B cell (primary cell): ENCODE measurements at regions not wholly inside any gene's neighbourhood (a gene's known extent, or its start where the extent isn't known, plus 50 kb on each side); places are given as distances from the start of the nearest gene placed in this dataset.

Source experiments
- ATAC-seq: fragments of 200-7000 bp; cut with Tn5 transposase; one replicate; pipeline ENCODE4 v1.10.0; 2021; ENCODE audit warnings: low read depth, mild to moderate bottlenecking, moderate number of reproducible peaks, moderate library complexity
- CTCF ChIA-PET: fragments of 350-600 bp; sonication (Branson Sonifier 250); formaldehyde crosslinking; loops from one replicate; lab custom pipeline; 2021; ENCODE audit warnings: antibody characterized with exemption, inconsistent platforms; lab: Charles Lee
- POLR2A ChIA-PET: fragments of 350-600 bp; sonication (Branson Sonifier 250); formaldehyde crosslinking; loops from one replicate; lab custom pipeline; 2021; ENCODE audit warnings: antibody characterized with exemption; lab: Charles Lee
- DNase-seq: peaks from one replicate; pipeline ENCODE4 v3.0.0; 2013
- H2AFZ ChIP-seq: 2 replicates; pipeline ENCODE4 v1.6.1; 2012; ENCODE audit warnings: mild to moderate bottlenecking, low read depth, low read length; ENCODE audit not compliant: insufficient read depth, poor library complexity, severe bottlenecking
- H3K27ac ChIP-seq, 2 donors: 1 replicate in 1 of 2; 2 replicates in 1 of 2; pipeline ENCODE4 v1.5.1; 2012 to 2013; ENCODE audit warnings: low read length in 2 of 2, mild to moderate bottlenecking in 2 of 2, moderate library complexity in 1 of 2
- H3K27me3 ChIP-seq, 4 experiments: fragments of 200-600 bp in 1 of 4; sonication (generic) in 1 of 4; replicated peaks in 1 of 4; 1 replicate in 2 of 4; 2 replicates in 2 of 4; pipeline versions ENCODE4 v1.6.1 to v1.7.0; 2013 to 2016; ENCODE audit warnings: low read length in 3 of 4, mild to moderate bottlenecking in 2 of 4, mixed read lengths in 1 of 4, moderate library complexity in 1 of 4; ENCODE audit not compliant: insufficient read depth in 4 of 4, control insufficient read depth in 3 of 4; ENCODE audit errors: control extremely low read depth in 1 of 4
- H3K36me3 ChIP-seq, 2 experiments: replicated peaks in 1 of 2; 1 replicate in 1 of 2; 2 replicates in 1 of 2; pipeline versions ENCODE4 v1.6.1 to v1.7.1; 2013; ENCODE audit warnings: low read length in 1 of 2; ENCODE audit not compliant: insufficient read depth in 2 of 2, control insufficient read depth in 1 of 2; ENCODE audit errors: control extremely low read depth in 1 of 2, extremely low read depth in 1 of 2
- H3K4me1 ChIP-seq, 2 donors: fragments of 200-600 bp in 1 of 2; sonication (generic) in 1 of 2; 1 replicate in 1 of 2; 2 replicates in 1 of 2; pipeline versions ENCODE4 v1.5.1 to v1.6.1; 2013 to 2017; ENCODE audit warnings: low read length in 2 of 2; ENCODE audit not compliant: control insufficient read depth in 2 of 2, insufficient read depth in 2 of 2
- H3K4me2 ChIP-seq: replicated peaks from 2 replicates; pipeline ENCODE3; 2012; ENCODE audit warnings: mild to moderate bottlenecking, low read depth, low read length; ENCODE audit not compliant: poor library complexity, severe bottlenecking
- H3K4me3 ChIP-seq, 5 experiments: fragments of 200-600 bp in 1 of 5; sonication (generic) in 1 of 5; 1 replicate in 3 of 5; 2 replicates in 2 of 5; pipeline versions ENCODE4 v1.5.1 to v1.7.0; 2011 to 2016; ENCODE audit warnings: low read length in 4 of 5, mild to moderate bottlenecking in 4 of 5, low read depth in 2 of 5, control low read depth in 1 of 5, moderate library complexity in 1 of 5; ENCODE audit not compliant: insufficient read depth in 1 of 5; ENCODE audit errors: control extremely low read depth in 1 of 5, extremely low read depth in 1 of 5
- H3K79me2 ChIP-seq: fragments of 200-600 bp; sonication (generic); one replicate; pipeline ENCODE4 v1.6.0; 2016; ENCODE audit warnings: low read length; ENCODE audit not compliant: control insufficient read depth, insufficient read depth
- H3K9ac ChIP-seq: fragments of 200-600 bp; sonication (generic); 2 replicates; pipeline ENCODE4 v1.6.1; 2017; ENCODE audit warnings: mild to moderate bottlenecking, low read length, moderate library complexity
- H3K9me3 ChIP-seq, 3 donors: one replicate each; pipeline versions ENCODE4 v1.6.1 to v1.7.1; 2013; ENCODE audit warnings: low read length in 2 of 3; ENCODE audit not compliant: control insufficient read depth in 2 of 3, insufficient read depth in 1 of 3; ENCODE audit errors: control extremely low read depth in 1 of 3
- H4K20me1 ChIP-seq: 2 replicates; pipeline ENCODE4 v1.6.0; 2012; ENCODE audit warnings: mild to moderate bottlenecking, low read length; ENCODE audit not compliant: insufficient read depth, control insufficient read depth, poor library complexity, severe bottlenecking
- H3K27ac Mint-ChIP-seq: one replicate; pipeline ENCODE4 v1.8.0; 2021; ENCODE audit warnings: mixed read lengths
- H3K27me3 Mint-ChIP-seq: one replicate; pipeline ENCODE4 v1.8.0; 2021; ENCODE audit warnings: mixed read lengths
- H3K4me1 Mint-ChIP-seq: one replicate; pipeline ENCODE4 v1.8.0; 2021; ENCODE audit warnings: mixed read lengths
- H3K4me3 Mint-ChIP-seq: one replicate; pipeline ENCODE4 v1.8.0; 2021; ENCODE audit warnings: mixed read lengths
- H3K9me3 Mint-ChIP-seq: one replicate; pipeline ENCODE4 v1.8.0; 2022; ENCODE audit warnings: mixed read lengths; ENCODE audit not compliant: insufficient read depth
- EZH2 ChIP-seq: IDR thresholded peaks from 2 replicates; pipeline ENCODE4 v1.6.1; 2012; ENCODE audit warnings: borderline replicate concordance, low read depth, mild to moderate bottlenecking, moderate library complexity, low read length; ENCODE audit not compliant: insufficient read depth, poor library complexity, severe bottlenecking
- WGBS: methylation state at CpG from one replicate; pipeline ENCODE4 v1.1.5; 2013; ENCODE audit warnings: missing lambda C conversion rate; ENCODE audit not compliant: insufficient coverage; 5-methylcytosine and 5-hydroxymethylcytosine counted together
- intact Hi-C: fragments of 100-400 bp; cut with micrococcal nuclease; formaldehyde crosslinking; loops from one replicate; pipeline ENCODE4 v1.10.0; 2022
- TF ChIP-seq, protein P1 (sequence below): fragments of 200-600 bp; IDR thresholded peaks from one replicate; pipeline ENCODE4 v1.8.0; 2022; ENCODE audit warnings: antibody characterized with exemption, mild to moderate bottlenecking

- H3K9me3 ChIP-seq, result peaks cover 0 to 6% (median 0%) of the 10 kb centered on the region in 3 donors
- Mint-ChIP-seq H3K4me1 (no peaks in the 10 kb centered on the region), H3K9me3 (no peaks in the 10 kb centered on the region), H3K4me3 (no peak overlapping the region), H3K27me3 (peaks cover 36% of the 10 kb centered on the region), H3K27ac (no peak overlapping the region)
- H3K27ac ChIP-seq, result no peak overlapping the region
- peaks cover 0 to 13% (median 3%) of the 10 kb centered on the region in 4 experiments for H3K27me3 ChIP-seq
- no peaks in the 10 kb centered on the region for H3K79me2 ChIP-seq
- intact Hi-C loops, result no loop called here
- H3K36me3 ChIP-seq, result no peaks in the 10 kb centered on the region
- ATAC-seq (no peak), DNase-seq (no peak)
- no peak overlapping the region for H3K4me2 ChIP-seq
- POLR2A ChIA-PET, result no interaction called here
- no peak overlapping the region for H3K4me3 ChIP-seq
- CTCF ChIA-PET, result no interaction called here
- H2AFZ ChIP-seq, result no peak overlapping the region
- H3K9ac ChIP-seq, result no peak overlapping the region
- no peaks in the 10 kb centered on the region for H3K4me1 ChIP-seq
- H4K20me1 ChIP-seq, result no peaks in the 10 kb centered on the region
- TF ChIP-seq, protein P1, sequence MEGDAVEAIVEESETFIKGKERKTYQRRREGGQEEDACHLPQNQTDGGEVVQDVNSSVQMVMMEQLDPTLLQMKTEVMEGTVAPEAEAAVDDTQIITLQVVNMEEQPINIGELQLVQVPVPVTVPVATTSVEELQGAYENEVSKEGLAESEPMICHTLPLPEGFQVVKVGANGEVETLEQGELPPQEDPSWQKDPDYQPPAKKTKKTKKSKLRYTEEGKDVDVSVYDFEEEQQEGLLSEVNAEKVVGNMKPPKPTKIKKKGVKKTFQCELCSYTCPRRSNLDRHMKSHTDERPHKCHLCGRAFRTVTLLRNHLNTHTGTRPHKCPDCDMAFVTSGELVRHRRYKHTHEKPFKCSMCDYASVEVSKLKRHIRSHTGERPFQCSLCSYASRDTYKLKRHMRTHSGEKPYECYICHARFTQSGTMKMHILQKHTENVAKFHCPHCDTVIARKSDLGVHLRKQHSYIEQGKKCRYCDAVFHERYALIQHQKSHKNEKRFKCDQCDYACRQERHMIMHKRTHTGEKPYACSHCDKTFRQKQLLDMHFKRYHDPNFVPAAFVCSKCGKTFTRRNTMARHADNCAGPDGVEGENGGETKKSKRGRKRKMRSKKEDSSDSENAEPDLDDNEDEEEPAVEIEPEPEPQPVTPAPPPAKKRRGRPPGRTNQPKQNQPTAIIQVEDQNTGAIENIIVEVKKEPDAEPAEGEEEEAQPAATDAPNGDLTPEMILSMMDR, result no peak
- TF ChIP-seq EZH2, result no peak
- 66% methylated on average over 4 of the region's 12 CpGs for WGBS
Measured at GRCh38 chr12:131639270-131639940, 71.5 kb upstream of the SFSWAP start.

- ChIA-PET CTCF (no interaction called here), POLR2A (no interaction called here)
- Histone ChIP-seq H3K9me3 (peaks cover 0 to 6% (median 0%) of the 10 kb centered on the region in 3 donors), H3K9ac (no peak overlapping the region), H3K4me3 (no peak overlapping the region), H3K36me3 (no peaks in the 10 kb centered on the region), H3K4me1 (no peaks in the 10 kb centered on the region), H4K20me1 (no peaks in the 10 kb centered on the region), H3K27me3 (peaks cover 0 to 12% (median 3%) of the 10 kb centered on the region in 4 experiments), H3K4me2 (no peak overlapping the region), H3K27ac (no peak overlapping the region), H2AFZ (no peak overlapping the region), H3K79me2 (no peaks in the 10 kb centered on the region)
- no peak overlapping the region for H3K27ac Mint-ChIP-seq
- ATAC-seq, result no peak
- intact Hi-C loops, result loop anchor here (5.0 kb wide), 1 partner anchor 328 kb away; no protein-coding TSS in a partner anchor
- TF ChIP-seq, protein P1, result no peak
- no peak for TF ChIP-seq EZH2
- WGBS, result 81% methylated on average over 6 of the region's 7 CpGs
- no peaks in the 10 kb centered on the region for H3K9me3 Mint-ChIP-seq
- no peaks in the 10 kb centered on the region for H3K4me1 Mint-ChIP-seq
- H3K27me3 Mint-ChIP-seq, result peaks cover 25% of the 10 kb centered on the region
- H3K4me3 Mint-ChIP-seq, result no peak overlapping the region
- no peak for DNase-seq
Measured at GRCh38 chr12:131640525-131640924, 70.4 kb upstream of the SFSWAP start.
